ENCODE measurements at regions not wholly inside any gene's neighbourhood (a gene's known extent, or its start where the extent isn't known, plus 50 kb on each side); places are given as distances from the start of the nearest gene placed in this dataset.

DNA sequence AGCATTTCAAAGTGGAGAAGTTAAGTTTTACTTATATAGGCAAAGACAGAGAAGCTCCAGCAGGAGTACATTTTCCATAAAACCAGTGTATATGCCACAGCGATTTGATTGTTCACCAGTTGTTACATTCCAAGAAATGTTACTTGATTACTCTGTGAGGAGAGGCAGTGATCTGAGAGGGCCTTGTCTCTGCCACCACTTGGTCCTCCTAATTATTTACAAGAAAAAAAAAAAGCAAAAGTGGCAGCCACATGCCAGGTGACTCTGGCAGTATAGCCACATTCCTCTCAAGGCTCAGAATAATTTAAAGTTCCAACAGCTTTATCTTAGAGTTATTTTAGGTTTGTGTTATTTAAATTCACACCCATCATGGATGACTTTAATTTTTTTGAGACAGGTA, 1077.8 kb downstream of the ZPLD1 start:
- H3K4me3 ChIP-seq (ENCODE audit: extremely low read depth in 1 of 4, insufficient read depth in 2 of 4, low read depth in 3 of 4, low read length in 4 of 4): no peak overlapping the region
- ChIA-PET POLR2A (ENCODE audit: partially characterized antibody) (no interaction called here), CTCF (ENCODE audit: partially characterized antibody) (no interaction called here)
- H3K18ac ChIP-seq (ENCODE audit: extremely low read depth, low read length): no peak overlapping the region
- H3K36me3 ChIP-seq (ENCODE audit: control insufficient read depth in 2 of 4, insufficient read depth in 4 of 4, low read length in 3 of 4): no peaks in the 10 kb centered on the region
- no peaks in the 10 kb centered on the region for H3K4me1 ChIP-seq (replicated peaks in 1 of 4; ENCODE audit: control insufficient read depth in 3 of 4, insufficient read depth in 4 of 4, low read length in 3 of 4)
- no peaks in the 10 kb centered on the region for H3K9me3 ChIP-seq (ENCODE audit: insufficient read depth in 2 of 2, low read depth in 1 of 2, low read length in 1 of 2)
- no peak overlapping the region for H2AK5ac ChIP-seq (ENCODE audit: low read depth, low read length)
- no peak for DNase-seq (ENCODE audit: low read depth in 1 of 2, low spot score in 2 of 2)
- no peaks in the 10 kb centered on the region for H3K27me3 ChIP-seq (replicated peaks in 1 of 4; ENCODE audit: control insufficient read depth in 3 of 4, extremely low read depth in 1 of 4, insufficient read depth in 3 of 4, low read length in 3 of 4)
- no peak overlapping the region for H3K9ac ChIP-seq (replicated peaks in 1 of 4; ENCODE audit: extremely low read depth in 1 of 4, low read depth in 3 of 4, low read length in 3 of 4)
- H4K5ac ChIP-seq (ENCODE audit: insufficient read length, low read depth, low read length): no peak overlapping the region
- no peak overlapping the region for H4K91ac ChIP-seq (replicated peaks; ENCODE audit: insufficient read length, low read length)
- no peak overlapping the region for H3K23ac ChIP-seq (ENCODE audit: insufficient read length)
- H3K79me1 ChIP-seq (ENCODE audit: low read depth, low read length): no peaks in the 10 kb centered on the region
- no peak overlapping the region for H2BK15ac ChIP-seq (ENCODE audit: low read length)
- no peaks in the 10 kb centered on the region for H3K79me2 ChIP-seq (ENCODE audit: control insufficient read depth in 1 of 2, insufficient read depth in 2 of 2, low read length in 2 of 2)
- no peak overlapping the region for H3K4me2 ChIP-seq (ENCODE audit: insufficient read depth in 1 of 2, low read depth in 2 of 2, low read length in 2 of 2)
- H2BK20ac ChIP-seq (ENCODE audit: low read length): no peak overlapping the region
- H4K8ac ChIP-seq (ENCODE audit: extremely low read depth, insufficient read depth, low read length): no peak overlapping the region
- no peak overlapping the region for H3K56ac ChIP-seq (replicated peaks; ENCODE audit: insufficient read length, low read depth, low read length)
- no peak overlapping the region for H3K14ac ChIP-seq (ENCODE audit: insufficient read length)
- H3K27ac ChIP-seq (ENCODE audit: low read depth, low read length): no peak overlapping the region
- H3K4ac ChIP-seq (replicated peaks; ENCODE audit: insufficient read length, low read depth, low read length): no peak overlapping the region
- H2BK12ac ChIP-seq (ENCODE audit: low read depth, low read length): no peak overlapping the region
- FAIRE-seq: no peak
- no peak overlapping the region for H2BK120ac ChIP-seq (replicated peaks; ENCODE audit: low read depth, low read length)
- no peaks in the 10 kb centered on the region for H3K23me2 ChIP-seq (ENCODE audit: low read depth, low read length)
- no peak overlapping the region for H2AFZ ChIP-seq (ENCODE audit: low read length)
- no peak overlapping the region for H2BK5ac ChIP-seq (ENCODE audit: low read depth, low read length)
- 94% methylated on average over 1 of the region's 1 CpG; no CpG with 5 or more reads in 1 of the 2 experiments for WGBS, 2 experiments (ENCODE audit: extremely low coverage in 1 of 2, insufficient coverage in 1 of 2, insufficient read length in 1 of 2, insufficient replicate concordance in 2 of 2, low coverage in 1 of 2, low lambda C conversion rate in 2 of 2, missing lambda C conversion rate in 1 of 2)
- no peaks in the 10 kb centered on the region for H4K20me1 ChIP-seq (replicated peaks in 1 of 2; ENCODE audit: control insufficient read depth in 1 of 2, insufficient read depth in 2 of 2, low read length in 2 of 2)
- TF ChIP-seq CEBPB (IDR thresholded peaks at IDR 0.05; ENCODE audit: low read depth, low read length) (no peak), CTBP2 (IDR thresholded peaks at IDR 0.05; ENCODE audit: borderline replicate concordance, insufficient read depth, insufficient read length, low read length) (no peak)
